Tibial nerve (tissue), 4 donors: ENCODE measurements at regions not wholly inside any gene's neighbourhood (a gene's known extent, or its start where the extent isn't known, plus 50 kb on each side); places are given as distances from the start of the nearest gene placed in this dataset.

Experiments
- DNase-seq, 2 donors: peaks; one replicate each; pipeline ENCODE4 v3.0.0-alpha.2; 2019; ENCODE audit warnings: low spot score in 2 of 2
- H3K27ac ChIP-seq, 4 donors: fragments of 200-600 bp; sonication (generic) in 3 of 4; one replicate each; pipeline ENCODE4 v1.5.1; 2017 to 2019; ENCODE audit warnings: mild to moderate bottlenecking in 1 of 4
- H3K27me3 ChIP-seq, 2 donors: fragments of 200-600 bp; sonication (generic) in 1 of 2; one replicate each; pipeline versions ENCODE4 v1.5.1 to v1.6.0; 2017 to 2019
- H3K36me3 ChIP-seq, 3 donors: fragments of 200-600 bp; sonication (generic); one replicate each; pipeline ENCODE4 v1.5.1; 2018 to 2019
- H3K4me1 ChIP-seq, 4 donors: fragments of 200-600 bp; sonication (generic) in 3 of 4; one replicate each; pipeline ENCODE4 v1.5.1; 2017 to 2019
- H3K4me3 ChIP-seq, 4 donors: fragments of 200-600 bp; sonication (generic) in 3 of 4; one replicate each; pipeline ENCODE4 v1.5.1; 2017 to 2019; ENCODE audit warnings: mild to moderate bottlenecking in 1 of 4, moderate library complexity in 1 of 4
- H3K9me3 ChIP-seq, 4 donors: fragments of 200-600 bp; sonication (generic) in 3 of 4; one replicate each; pipeline ENCODE4 v1.5.1; 2017 to 2019
- EP300 ChIP-seq, 2 donors: sonication (generic); formaldehyde crosslinking; IDR thresholded peaks; one replicate each; pipeline ENCODE4 v1.6.1; 2017; ENCODE audit warnings: antibody characterized with exemption in 2 of 2, mild to moderate bottlenecking in 1 of 2
- POLR2A ChIP-seq, 2 donors: fragments of 450-650 bp; IDR thresholded peaks; one replicate each; pipeline ENCODE4 v1.6.1; 2017; ENCODE audit warnings: antibody characterized with exemption in 2 of 2, mild to moderate bottlenecking in 2 of 2, moderate library complexity in 2 of 2
- WGBS, 2 donors: methylation state at CpG; one replicate each; pipeline ENCODE4 v1.1.5; 2018; 5-methylcytosine and 5-hydroxymethylcytosine counted together
- TF ChIP-seq, protein P1 (sequence below), 5 experiments: fragments of 200-600 bp in 3 of 5; fragments of 450-650 bp in 2 of 5; sonication (generic) in 3 of 5; IDR thresholded peaks; one replicate each; pipeline ENCODE4 v1.5.1; 2016 to 2019; ENCODE audit warnings: antibody characterized with exemption in 5 of 5, mild to moderate bottlenecking in 3 of 5, moderate library complexity in 2 of 5

DNA sequence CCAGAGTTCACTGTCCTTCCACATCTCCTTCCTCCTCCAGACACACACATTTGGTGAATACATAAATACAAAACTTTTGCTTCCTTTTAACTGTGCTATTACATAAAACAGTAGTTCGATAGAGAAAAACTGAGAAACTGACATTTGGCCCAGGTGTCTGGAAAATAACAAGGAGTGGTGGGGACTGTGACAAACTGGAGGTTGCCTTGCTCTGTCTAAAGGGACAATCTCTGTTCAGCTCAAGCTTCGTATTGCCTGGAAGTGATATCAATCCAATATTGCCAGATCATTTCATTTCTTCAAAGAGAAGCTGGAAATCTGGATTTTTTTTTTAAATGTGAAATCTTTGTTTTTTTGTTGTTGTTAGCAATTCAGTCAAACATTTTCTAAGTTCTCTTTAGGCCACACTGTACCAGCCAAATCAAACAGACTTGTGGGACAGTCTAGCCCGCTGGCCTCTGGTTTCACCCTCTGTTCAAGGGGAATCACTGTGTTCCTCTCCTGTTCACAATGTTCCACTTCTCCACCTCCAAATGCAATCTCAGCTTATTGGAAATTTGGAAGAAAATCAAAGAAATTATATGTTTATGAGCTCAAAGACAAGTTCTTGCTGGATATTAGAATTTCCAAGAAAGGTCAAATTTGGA, 612.5 kb downstream of the KIF4B start:
- Histone ChIP-seq H3K27me3 (no peaks in the 10 kb centered on the region), H3K4me1 (no peaks in the 10 kb centered on the region), H3K36me3 (no peaks in the 10 kb centered on the region), H3K27ac (no peak overlapping the region), H3K9me3 (no peaks in the 10 kb centered on the region), H3K4me3 (no peak overlapping the region)
- 63 to 72% methylated on average over 3 of the region's 3 CpGs for WGBS, 2 donors
- TF ChIP-seq POLR2A (IDR thresholded peaks at IDR 0.05) (no peak), EP300 (IDR thresholded peaks at IDR 0.05) (no peak)
- TF ChIP-seq, protein P1, sequence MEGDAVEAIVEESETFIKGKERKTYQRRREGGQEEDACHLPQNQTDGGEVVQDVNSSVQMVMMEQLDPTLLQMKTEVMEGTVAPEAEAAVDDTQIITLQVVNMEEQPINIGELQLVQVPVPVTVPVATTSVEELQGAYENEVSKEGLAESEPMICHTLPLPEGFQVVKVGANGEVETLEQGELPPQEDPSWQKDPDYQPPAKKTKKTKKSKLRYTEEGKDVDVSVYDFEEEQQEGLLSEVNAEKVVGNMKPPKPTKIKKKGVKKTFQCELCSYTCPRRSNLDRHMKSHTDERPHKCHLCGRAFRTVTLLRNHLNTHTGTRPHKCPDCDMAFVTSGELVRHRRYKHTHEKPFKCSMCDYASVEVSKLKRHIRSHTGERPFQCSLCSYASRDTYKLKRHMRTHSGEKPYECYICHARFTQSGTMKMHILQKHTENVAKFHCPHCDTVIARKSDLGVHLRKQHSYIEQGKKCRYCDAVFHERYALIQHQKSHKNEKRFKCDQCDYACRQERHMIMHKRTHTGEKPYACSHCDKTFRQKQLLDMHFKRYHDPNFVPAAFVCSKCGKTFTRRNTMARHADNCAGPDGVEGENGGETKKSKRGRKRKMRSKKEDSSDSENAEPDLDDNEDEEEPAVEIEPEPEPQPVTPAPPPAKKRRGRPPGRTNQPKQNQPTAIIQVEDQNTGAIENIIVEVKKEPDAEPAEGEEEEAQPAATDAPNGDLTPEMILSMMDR (IDR thresholded peaks at IDR 0.05), result no peak
- DNase-seq, result no peak

GRCh38 chr5:155626592-155626991, 613.0 kb downstream of the KIF4B start:
- no peaks in the 10 kb centered on the region for H3K27me3 ChIP-seq
- no peaks in the 10 kb centered on the region for H3K9me3 ChIP-seq
- no peak for DNase-seq
- 64 to 70% methylated on average over 6 of the region's 6 CpGs for WGBS, 2 donors
- H3K4me3 ChIP-seq, result no peak overlapping the region
- no peak overlapping the region for H3K27ac ChIP-seq
- no peak for TF ChIP-seq EP300 (IDR thresholded peaks at IDR 0.05)
- no peaks in the 10 kb centered on the region for H3K36me3 ChIP-seq
- H3K4me1 ChIP-seq, result no peaks in the 10 kb centered on the region

GRCh38 chr5:155628346-155628745, 614.8 kb downstream of the KIF4B start:
- H3K27me3 ChIP-seq, result no peaks in the 10 kb centered on the region
- H3K4me1 ChIP-seq, result no peaks in the 10 kb centered on the region
- no peak overlapping the region for H3K4me3 ChIP-seq
- H3K9me3 ChIP-seq, result peaks cover 0 to 4% (median 0%) of the 10 kb centered on the region in 4 donors
- DNase-seq, result no peak
- H3K36me3 ChIP-seq, result no peaks in the 10 kb centered on the region
- H3K27ac ChIP-seq, result no peak overlapping the region
- 80 to 84% methylated on average over 7 of the region's 7 CpGs for WGBS, 2 donors
- TF ChIP-seq POLR2A (IDR thresholded peaks at IDR 0.05), result no peak
- TF ChIP-seq EP300 (IDR thresholded peaks at IDR 0.05), result no peak
- TF ChIP-seq, protein P1 (IDR thresholded peaks at IDR 0.05), result no peak

DNA sequence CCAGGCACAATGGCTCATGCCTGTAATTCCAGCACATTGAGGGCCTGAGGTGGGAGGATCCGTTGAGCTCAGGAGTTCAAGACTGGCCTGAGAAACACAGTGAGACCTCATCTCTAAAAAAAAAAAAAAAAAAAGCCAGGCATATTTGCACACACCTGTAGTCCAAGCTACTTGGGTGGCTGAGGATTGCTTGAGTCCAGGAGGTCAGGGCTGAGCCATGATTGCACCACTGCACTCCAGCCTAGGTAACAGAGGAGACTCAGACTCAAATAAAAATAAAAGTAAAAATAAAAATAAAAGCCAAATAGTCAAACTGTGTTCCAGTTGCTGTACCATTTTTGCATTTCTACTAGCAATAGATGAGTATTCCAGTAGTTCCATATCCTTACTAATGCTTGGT, 616.0 kb downstream of the KIF4B start:
- peaks cover 0 to 11% (median 0%) of the 10 kb centered on the region in 4 donors for H3K9me3 ChIP-seq
- 77 to 96% methylated on average over 1 of the region's 1 CpG for WGBS, 2 donors

GRCh38 chr5:155631116-155631515, 617.6 kb downstream of the KIF4B start:
- TF ChIP-seq EP300 (IDR thresholded peaks at IDR 0.05) (peak in 1 of 2 donors; percentile 14), POLR2A (IDR thresholded peaks at IDR 0.05) (no peak)
- TF ChIP-seq, protein P1 (IDR thresholded peaks at IDR 0.05), result no peak
- H3K9me3 ChIP-seq, result peaks cover 0 to 11% (median 0%) of the 10 kb centered on the region in 4 donors
- WGBS, 2 donors, result 50 to 74% methylated on average over 3 of the region's 3 CpGs
- no peak overlapping the region for H3K27ac ChIP-seq
- H3K27me3 ChIP-seq, result no peaks in the 10 kb centered on the region
- no peak overlapping the region for H3K4me3 ChIP-seq
- H3K4me1 ChIP-seq, result no peaks in the 10 kb centered on the region
- no peaks in the 10 kb centered on the region for H3K36me3 ChIP-seq
- peak in 1 of 2 donors; percentile 6 for DNase-seq

More for the DNA sequence above, 616.0 kb downstream of the KIF4B start:
- Histone ChIP-seq H3K36me3 (no peaks in the 10 kb centered on the region), H3K4me1 (no peaks in the 10 kb centered on the region), H3K27ac (no peak overlapping the region), H3K4me3 (no peak overlapping the region), H3K27me3 (no peaks in the 10 kb centered on the region)
- no peak for DNase-seq
- no peak for TF ChIP-seq EP300 (IDR thresholded peaks at IDR 0.05)
- no peak for TF ChIP-seq POLR2A (IDR thresholded peaks at IDR 0.05)
- TF ChIP-seq, protein P1 (IDR thresholded peaks at IDR 0.05), result no peak
